Hematopoietic multipotent progenitor cell treated with erythropoietin and hydrocortisone succinate and interleukin-3 and kit ligand, for 8 days (in vitro differentiated cells): ENCODE measurements at regions not wholly inside any gene's neighbourhood (a gene's known extent, or its start where the extent isn't known, plus 50 kb on each side); places are given as distances from the start of the nearest gene placed in this dataset.

Source experiments
- DNase-seq: peaks from one replicate; pipeline ENCODE4 v3.0.0-alpha.2; 2015

DNA sequence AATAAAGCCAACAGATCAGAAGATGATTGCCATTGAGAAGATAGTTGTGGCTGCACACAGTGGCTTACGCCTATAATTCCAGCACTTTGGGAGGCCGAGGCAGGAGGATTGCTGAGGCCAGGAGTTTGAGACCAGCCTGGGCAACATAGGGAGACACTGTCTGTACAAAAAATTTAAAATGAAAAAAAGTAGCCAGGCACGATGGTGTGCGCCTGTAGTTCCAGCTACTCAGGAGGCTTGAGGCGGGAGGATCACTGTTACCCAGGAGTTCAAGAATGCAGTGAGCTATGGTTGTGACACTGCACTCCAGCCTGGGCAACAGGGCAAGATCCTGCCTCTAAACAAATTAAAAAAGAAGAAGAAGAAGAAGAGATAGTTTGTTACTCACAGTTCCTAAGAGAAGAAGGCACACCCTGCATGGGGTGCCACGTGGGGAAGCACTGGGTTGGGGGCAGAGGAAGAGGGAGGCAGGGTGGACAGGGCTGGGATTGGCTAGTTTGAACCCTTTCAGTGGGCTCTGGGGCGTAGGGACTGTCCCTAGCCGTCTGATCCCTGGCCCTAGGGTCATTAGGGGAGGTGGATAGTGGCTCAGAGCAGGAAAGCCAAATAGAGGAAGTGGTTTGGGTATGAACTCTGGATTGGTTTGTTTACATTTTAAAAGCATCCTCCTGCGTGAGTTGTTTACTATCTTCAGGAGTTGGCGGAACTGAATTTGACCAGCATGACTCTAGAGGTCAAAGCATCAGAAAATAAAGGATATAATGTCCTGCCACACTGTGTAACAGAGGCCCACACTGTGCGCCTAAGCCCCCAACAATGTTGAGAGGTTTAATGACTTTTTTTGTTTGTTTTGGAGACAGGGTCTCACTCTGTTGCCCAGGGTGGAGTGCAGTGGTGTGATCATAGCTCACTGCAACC is 60.5 kb upstream of the MEDAG start:
- DNase-seq: no peak

- no peak for DNase-seq
These were observed 59.8 kb upstream of the MEDAG start for GRCh38 chr13:30846311-30846710.

GRCh38 chr13:30846866-30847265 is 59.2 kb upstream of the MEDAG start:
- DNase-seq: no peak

- no peak for DNase-seq
These were observed 58.3 kb upstream of the MEDAG start for GRCh38 chr13:30847650-30848307.

DNA sequence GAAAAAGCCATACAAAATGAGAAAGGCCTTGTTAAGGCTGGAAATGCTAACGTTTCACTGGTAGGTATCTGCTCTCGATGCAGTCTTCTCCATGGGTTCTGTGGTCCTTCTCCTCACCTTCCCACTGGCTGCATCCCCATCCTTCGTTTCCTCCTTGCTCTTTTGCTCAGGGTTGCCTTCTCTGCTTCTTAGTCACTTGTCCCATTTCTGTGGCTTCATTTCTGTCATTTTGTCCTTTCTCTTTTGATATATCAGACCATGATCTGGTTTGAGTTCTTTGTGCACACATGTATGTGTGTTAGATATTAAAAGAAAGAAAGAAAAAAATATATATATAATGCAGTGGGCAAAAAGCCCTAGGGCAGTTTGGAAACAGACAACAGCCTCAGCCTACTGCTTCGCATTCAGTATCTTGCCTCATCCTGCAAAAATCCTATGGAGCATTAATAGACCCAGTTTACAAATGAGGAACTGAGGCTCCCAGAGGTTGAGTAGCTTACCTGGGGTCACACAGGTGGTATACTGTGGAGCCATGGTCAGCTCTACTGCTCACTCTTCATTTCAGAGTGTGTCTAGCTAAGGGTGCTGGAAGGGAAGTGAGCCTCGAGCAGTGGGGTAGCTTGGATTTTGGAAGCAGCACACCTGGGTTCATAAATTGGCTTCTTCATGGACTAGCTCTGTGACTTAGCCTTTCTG is 57.6 kb upstream of the MEDAG start:
- no peak for DNase-seq

- DNase-seq: no peak
These were observed 56.5 kb upstream of the MEDAG start for GRCh38 chr13:30849611-30850010.

DNA sequence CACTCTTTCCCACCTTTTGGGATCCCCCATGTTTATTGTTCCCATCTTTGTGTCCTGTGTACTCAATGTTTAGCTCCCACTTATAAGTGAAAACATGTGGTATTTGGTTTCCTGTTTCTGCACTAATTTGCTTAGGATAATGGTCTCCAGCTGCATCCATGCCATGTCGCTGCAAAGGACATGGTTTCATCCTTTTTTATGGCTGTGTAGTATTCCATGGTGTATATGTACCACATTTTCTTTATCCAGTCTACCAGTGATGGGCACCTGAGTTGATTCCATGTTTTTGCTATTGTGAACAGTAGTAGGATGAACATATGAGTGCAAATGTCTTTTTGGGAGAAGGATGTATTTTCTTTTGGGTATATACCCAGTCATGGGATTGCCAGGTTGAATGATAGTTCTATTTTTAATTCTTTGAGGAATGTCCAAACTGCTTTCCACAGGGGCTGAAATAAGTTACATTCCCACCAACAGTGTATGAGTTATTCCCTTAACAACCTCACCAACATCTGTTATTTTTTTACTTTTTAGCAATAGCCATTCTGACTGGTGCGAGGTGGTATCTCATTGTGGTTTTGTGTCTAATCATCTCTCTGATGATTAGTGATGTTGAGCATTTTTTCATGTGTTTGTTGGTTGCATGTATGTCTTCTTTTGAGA is 55.7 kb upstream of the MEDAG start:
- DNase-seq: no peak

DNA sequence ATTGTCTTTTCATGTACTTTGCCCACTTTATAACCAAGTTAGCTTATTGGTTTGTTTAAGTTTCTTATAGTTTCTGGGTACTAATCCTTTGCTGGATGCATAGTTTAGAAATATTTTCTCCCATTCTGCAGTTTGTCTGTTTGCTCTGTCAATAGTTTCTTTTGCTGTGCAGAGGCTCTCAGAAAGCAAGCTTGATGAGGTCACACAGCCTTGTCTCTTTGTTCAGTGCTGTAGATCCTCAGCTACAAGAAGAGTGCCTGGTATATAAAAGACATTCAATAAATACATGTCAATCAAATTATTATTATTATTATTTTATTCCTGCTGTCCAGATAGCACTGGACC is 55.2 kb upstream of the MEDAG start:
- DNase-seq: no peak

GRCh38 chr13:30851697-30852096 is 54.4 kb upstream of the MEDAG start:
- DNase-seq: no peak

- DNase-seq: no peak
These were observed 50.5 kb upstream of the MEDAG start for GRCh38 chr13:30855569-30855968.

GRCh38 chr13:30856005-30856790 is 49.9 kb upstream of the MEDAG start:
- DNase-seq: no peak
